GM03348 (cell line): ENCODE measurements at regions not wholly inside any gene's neighbourhood (a gene's known extent, or its start where the extent isn't known, plus 50 kb on each side); places are given as distances from the start of the nearest gene placed in this dataset.
"Not testable (repeated sequence)": the region's sequence is repeated elsewhere in the genome, so short reads cannot be mapped to it uniquely, and the experiment has no call there.

Source experiments
- DNase-seq: peaks from one replicate; pipeline ENCODE4 v3.0.0; 2012; ENCODE audit warnings: low spot score

DNA sequence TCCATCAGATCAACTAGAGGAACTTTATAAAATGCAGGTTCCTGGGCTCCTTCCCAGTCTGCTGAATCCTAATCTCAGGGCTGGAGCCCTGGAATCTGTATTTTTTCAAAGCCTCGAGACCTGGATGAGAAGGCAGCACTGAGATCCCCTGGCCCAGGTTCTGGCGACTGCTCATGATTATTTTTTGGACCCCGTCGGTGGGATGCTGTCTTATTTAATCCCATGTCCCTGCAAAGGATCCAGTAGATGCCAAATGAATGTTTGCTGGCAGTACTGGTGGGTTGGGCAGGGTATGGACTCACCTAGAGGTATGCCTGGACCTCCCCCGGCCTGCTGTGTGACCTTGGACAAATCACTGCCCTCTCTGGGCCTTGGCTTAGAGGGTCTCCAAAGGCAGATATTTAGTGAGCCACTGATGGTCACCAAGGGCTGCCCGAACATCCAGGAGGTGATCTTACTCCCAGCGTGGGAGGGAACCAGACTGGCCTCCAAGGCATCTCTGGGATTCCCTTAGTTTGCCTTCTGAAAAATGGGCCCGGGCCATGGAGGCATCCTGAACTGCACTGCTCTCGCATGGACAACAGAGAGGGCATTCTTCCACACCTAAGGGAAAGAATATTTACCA, 91.6 kb upstream of the RUNX3 start:
- DNase-seq: no peak

DNA sequence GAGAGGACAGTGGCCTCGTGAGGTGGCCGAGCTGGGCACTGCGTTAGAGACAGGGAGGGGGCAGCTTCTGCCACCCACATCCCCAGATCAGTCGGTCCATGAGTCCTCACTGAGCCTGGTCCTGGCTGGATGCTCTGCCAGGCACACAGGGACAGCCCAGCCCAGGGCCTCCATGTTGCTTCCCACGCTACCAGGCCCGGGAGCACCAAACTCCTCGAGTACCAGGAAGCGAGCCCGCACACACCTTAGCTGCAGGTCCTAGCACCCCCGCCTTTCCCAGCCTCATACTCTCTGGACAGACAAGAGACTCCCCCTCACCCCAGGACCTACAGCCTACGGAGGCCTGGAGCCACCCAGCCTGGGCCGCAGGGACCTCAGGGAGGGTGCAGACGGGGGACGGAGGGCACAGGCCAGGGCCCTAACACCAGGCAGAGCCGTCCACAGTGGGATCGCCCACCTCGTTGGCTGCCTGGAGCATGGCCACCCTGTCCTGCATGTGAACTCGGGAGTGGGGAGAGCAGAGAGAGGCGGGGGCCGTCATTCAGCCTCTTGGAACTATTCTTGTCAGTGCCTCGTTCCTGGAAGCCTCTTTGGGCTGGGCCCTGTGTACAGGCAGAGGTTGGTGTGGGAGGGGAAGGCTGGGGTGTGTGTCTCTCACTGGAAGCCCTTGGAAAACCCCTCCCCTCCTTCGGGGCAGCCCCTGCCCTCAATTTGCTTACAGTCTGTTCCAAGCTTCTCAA, 90.9 kb upstream of the RUNX3 start:
- no peak for DNase-seq

DNA sequence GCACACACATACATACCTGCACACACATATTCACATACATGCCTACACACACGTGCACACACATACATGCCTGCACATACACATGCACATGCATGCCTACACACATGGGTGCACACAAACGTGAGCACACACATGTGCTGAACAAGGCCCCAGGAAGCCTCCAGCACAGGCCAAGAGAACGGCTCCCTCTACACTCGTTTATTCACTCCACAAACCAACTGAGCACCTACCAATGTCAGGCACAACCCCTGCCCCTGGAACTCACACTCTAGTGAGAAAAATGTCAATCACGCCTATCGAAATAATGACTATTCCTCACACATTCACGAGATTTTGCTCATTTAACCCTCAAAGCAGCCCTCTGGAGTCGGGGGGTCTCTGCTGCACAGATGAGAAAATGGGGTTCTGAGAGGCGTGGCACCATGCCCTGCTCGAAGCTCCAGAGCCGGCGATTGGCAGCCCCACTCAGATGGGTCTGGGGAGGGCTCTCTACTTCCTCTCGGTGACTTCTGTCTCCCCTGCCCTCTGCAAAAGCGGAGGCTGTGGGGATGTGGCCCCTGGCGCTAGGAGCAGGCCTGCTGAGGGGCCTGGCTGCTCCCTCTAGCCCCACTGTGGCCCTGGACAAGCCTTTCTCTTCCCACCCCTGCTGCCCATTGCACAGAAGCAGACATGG, 90.2 kb upstream of the RUNX3 start:
- DNase-seq: no peak

DNA sequence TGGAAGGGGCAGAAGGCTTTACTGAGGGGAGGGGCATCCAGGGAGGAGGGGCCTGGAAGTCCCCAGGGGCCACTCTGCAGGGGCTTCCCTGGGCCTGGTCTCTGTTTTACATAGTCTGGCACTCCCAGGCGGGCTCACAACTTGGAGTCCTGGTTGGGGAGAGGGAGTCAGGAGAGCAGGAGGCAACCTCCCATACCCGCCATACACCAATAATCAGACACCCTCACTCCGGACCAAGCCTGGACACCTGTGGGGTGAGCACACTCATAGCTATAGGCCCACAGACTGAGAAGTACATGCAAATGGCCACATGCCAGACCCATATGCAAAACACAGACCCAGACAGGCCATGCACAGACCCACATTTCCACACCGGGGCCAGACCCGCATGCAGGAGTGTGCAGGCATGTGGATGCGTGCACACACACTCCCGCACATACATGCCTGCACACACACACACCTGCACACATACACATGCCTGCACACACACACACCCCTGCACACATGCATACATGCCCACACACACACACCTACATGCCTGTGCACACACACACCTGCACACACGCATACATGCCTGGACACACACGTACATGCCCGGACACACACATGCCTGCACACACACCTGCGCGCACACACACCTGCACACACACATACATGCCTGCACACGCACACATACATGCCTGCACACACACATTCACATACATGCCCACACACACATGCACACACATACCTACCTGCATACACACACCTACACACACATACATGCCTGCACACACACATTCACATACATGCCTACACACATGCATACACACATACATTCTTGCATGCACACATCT, 89.5 kb upstream of the RUNX3 start:
- DNase-seq: no peak

DNA sequence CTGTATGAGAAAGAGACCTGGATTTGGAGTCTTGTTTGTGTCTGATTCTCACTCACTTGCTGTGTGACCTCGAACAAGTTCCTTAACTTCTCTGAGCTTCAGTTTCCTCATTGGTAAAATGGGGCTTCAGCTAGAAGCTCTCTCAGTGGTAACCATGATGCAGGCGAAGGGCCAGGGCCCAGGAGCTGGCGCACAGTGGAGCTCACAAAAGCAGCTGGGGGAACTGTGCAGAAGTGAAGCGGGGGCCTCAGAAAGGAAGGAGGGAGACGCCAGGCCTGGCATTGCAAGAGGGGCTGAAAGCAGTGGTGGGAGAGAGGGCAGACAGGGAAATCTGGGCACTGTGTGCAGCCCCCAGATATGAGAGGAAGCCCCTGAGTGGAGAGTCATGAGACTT, 88.9 kb upstream of the RUNX3 start:
- DNase-seq: no peak

DNA sequence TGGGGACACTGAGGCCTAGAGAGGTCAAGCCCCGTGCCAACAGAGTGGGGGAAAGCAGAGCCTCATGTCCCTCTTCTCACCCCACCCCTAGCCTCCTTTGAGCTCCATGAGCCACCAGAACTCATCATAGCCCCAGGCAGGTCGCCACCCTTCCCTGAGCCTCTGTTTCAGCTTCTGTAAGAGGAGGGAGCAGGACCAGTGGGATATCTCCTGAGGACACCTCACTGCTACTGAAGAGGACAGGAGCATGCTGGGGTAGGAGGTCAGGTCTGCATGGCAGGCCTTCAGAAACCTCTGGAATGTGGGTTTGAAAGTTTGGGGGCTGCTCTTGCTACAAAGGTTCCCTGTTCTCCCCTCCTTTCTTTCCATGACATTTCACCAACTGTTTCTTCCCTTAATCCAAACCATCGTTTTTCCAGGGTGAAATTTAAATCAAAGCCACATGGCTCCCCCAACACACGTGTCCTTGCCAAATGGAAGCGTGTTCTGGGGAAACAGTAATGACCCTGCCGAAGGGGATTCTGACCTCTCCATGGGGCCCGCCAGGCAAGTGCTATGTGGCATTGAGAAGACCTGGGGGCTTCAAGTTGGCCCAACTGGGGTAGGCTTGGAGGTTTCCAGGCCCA, 88.1 kb upstream of the RUNX3 start:
- no peak for DNase-seq

DNA sequence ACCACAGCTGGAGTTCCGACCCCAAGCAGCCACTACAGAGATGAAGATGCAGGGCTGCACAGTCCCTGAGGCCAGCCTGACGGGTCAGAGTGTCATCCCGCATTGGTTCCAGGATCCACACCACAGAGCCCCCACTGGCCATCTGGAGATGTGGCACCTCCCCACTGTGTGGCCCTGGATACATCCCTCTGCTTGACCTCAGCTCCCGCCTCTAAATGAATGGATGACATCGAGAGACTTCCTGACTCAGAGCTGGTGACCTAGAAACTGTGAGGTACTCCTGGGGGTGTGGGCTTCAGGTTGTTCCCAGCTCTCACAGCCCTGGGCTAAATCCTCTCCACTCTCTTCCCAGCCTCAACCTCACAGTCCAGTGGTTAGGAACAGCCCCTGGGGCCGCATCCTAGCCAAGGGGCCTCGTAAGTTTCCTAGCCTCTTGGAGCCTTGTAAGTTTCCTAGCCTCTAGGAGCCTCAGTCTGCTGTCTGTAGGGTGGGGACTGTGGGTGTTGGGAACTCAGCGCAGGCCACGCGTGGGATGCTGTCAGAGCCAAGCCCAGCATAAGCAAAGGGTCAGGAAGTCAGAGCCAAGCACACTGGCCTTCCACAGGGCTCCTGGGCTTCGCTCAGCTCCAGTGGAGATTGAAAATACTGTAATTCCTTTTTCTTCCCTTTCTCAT, 87.5 kb upstream of the RUNX3 start:
- no peak for DNase-seq

DNA sequence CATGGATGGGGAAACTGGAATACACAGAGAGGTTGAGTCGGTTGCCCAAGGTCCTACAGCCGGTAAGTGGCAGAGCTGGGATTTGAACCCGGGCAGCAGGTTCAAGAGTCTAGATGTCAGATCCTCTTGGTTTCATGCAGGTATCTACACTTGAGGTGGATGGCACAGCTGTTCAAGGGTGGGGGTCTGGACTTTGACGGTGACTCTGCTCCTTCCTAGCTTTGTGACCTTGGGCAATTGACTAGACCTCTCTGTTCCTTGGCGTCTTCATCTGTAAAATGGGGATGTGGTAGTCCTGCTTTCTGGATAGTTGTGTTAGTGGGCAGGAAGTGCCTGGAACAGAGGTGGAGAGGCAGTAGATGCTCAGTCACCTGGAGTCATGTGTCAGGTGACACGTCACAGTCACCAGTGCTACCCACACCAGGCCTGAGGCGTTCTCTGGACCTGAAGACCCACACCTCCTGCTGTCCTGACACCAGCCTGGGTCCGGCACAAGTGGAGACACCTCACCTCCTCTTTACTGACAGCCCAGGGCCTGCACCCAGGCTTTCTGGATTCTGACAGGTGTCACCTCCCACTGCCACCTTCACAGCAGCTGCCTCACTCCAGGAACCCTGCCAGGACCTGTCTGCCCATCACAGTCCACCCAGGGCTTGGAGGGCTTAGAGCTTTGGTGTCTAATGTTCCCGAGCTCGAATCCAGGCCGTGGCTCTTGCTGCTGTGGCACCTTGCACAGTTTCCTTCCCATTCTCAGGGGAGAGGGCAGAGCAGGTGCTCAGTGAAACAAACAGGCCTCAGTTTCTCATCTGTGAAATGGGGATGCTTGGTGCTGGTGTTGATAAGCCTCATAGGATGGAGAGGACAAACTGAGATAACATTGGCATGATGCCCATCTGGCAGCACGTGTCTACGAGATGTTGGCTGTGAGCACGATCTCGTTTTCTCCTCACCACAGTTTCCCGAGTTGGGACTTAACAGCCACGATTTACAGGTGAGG, 83.2 kb upstream of the RUNX3 start:
- no peak for DNase-seq

DNA sequence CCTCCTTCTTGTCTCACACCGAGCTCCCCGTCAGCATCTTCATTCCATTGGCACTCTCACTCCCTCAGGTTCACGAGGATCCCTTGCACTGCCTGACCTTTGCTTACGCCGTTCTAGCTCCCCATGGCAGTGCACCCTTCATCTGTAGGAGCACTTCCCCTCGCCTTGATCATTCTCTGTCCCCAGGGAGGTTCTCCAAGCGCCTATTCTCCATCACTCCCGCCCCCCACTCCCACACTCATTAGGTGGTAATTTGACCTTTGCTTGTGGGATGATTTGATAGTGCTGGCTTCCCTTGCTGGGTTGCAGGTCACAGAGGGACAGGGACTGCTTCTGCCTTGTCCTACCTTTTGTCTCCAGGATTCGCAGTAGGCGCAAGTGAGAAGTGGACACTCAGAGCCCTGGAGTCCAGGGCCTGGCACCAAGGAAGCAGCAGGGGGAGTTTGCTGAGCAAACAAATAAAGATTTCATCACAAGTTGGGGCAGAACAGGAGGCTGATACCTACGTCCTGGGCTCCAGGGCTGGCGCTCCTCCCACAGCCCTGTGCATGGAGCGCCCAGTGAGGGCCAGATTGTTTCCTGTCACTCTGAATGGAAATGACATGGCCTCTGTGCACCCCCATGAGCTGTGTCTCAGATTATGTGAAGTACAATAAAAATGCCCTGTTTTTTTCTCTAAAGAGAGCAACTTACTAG, 82.0 kb upstream of the RUNX3 start:
- no peak for DNase-seq

DNA sequence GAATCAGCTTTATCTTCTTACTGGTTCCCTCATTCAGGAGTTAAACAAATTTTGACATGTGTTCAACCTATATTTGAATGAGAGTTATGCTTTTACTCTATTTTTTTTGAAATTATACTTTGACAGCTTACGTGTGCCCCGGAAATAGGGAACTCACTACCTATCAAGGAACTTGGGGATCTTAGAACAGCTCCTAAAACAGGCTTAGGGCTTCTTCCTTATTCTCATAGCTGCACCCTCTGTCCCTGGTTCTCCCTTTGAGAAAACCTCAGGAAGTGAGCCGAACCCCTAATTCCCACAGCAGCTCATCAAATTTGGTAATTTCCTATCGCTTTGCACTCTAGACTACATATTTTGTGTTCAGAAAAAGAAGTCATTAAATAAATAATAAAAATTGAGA, 81.2 kb upstream of the RUNX3 start:
- no peak for DNase-seq

DNA sequence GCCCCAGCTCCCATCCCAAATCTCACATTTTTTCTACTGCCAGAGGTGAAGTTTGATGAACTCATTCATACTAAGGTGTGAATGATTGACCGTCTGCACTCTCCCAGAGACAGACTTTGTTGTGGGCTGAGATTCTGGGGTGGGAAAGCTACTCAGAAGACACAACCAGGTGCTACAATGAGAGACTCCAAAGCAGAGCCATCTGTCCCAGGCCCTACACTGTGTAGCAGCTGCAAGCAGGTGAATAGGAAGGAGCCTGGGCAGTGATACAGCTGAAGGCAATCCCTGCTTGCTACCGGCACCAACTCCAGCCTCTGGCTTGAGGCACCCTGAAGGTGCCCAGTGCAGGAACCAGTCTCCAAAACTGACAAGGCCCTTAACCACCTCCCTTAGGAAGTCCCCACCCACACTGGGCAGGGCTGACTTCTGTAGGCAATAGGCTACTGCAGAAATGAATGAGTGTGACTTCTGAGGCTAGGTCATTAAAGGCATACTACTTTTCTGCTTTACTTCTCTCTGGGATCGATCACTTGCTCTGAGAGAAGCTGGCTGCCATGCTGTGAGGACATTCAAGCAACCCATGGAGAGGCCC, 79.7 kb upstream of the RUNX3 start:
- DNase-seq: no peak

DNA sequence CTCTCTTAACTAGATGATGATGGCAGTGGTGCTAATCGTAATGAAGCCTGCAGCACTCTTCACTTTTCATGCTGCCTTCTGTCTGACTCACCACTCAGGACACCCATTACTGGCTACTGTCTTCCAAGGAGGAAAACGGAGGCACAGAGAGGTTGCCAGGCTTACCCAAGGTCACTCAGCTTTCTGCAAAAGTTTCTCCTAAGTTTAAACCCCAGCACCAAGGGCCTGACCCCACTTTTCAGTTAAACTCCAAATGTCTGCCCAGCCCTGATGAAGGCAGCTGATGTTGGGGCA, 78.1 kb upstream of the RUNX3 start:
- DNase-seq: no peak

DNA sequence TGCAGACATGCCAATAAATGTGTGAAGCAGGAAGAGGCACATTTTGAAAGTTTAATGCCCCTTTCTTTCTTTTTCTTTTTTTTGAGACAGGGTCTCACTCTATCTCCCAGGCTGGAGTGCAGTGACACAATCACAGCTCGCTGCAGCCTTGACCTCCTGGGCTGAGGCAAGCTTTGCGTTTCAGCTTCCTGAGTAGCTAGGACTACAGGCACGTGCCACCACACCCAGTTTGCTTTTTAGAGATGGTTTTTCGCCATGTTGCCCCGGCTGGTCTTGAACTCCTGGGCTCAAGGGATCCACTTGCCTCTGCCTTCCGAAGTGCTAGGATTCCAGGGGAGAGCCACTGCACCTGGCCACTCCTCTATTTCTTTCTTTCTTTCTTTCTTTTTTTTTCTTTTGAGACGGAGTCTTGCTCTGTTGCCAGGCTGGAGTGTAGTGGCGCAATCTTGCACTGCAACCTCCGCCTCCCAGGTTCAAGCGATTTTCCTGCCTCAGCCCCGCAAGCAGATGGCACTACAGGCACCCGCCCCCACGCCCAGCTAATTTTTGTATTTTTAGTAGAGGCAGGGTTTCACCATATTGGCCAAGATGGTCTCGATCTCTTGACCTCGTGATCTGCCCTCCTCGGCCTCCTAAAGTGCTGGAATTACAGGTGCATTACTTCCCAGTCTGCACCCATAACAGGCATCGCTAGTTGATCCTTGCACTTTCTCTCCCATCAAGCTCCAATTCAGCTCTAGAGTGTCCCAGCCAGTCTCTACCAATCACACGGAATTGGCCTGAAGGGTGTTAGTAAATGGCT, 77.5 kb upstream of the RUNX3 start:
- DNase-seq: not testable (repeated sequence)

DNA sequence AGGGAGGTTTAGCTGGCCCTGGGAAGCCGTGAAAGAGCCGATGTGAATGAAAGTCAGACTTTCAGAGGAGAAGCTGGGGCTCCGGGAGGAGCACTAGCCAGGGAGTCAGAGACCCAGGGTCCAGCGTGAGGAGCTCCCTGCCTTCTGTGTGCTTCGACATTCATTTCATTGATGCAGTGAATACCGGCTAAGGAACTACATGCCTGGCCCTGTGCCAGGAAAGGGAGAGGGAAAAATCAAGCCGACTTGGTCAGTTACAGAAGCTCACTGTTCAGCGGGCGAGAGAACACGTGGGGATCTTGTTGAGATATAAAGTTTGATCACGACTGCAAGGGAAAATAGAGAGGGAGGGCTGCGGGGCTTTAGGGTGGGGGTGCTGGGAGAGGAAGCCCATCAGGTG, 76.7 kb upstream of the RUNX3 start:
- no peak for DNase-seq

DNA sequence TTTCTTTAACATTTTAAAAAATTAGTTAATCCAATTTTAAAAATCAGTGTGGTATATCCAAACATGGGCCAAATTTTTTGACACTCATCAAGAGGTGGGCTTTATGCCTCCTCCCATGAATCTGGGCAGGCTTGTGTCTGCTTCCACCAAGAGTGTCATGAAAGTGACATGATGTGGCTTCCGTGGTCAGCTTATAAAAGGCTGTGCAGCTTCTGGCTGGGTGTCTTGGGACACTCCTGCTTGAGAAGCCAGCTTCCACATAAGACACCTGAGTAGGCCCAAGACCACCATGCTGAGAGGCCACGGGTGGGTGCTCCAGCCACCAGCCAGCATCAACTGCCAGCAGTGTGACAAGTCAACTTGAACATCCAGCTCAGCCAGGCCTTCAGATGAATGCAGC, 74.3 kb upstream of the RUNX3 start:
- DNase-seq: no peak

DNA sequence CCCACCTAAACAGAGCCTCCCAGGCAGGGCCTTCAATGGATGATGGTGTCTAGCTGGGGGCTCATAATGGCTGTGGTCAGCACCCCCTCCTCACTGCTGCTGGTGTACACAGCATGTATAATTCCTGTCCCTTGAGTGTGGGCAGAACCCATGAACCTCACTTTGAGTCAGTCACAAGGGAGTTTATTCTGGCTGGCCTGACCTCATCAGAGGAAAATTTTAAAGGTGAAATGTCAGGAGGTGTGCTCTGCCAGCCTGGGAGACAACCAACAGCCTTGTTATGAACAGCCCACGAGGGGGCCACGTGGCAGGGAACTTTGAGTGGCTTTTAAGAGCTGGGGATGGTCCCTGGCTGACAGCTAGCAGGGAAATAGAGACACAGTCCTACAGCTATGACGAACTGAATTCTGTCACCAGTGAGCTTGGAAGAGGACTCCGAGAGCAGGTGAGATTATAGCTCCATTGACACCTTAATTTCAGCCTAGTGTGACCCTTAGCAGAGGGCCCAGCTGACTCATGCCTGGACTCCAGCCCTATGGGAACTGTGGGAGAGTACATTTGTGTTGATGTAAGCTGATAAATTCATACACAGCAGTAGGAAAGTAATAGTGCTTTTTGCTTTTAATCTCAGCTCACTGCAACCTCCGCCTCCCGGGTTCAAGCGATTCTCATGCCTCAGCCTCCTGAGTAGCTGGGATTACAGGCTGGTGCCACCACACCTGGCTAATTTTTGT, 73.5 kb upstream of the RUNX3 start:
- no peak for DNase-seq

DNA sequence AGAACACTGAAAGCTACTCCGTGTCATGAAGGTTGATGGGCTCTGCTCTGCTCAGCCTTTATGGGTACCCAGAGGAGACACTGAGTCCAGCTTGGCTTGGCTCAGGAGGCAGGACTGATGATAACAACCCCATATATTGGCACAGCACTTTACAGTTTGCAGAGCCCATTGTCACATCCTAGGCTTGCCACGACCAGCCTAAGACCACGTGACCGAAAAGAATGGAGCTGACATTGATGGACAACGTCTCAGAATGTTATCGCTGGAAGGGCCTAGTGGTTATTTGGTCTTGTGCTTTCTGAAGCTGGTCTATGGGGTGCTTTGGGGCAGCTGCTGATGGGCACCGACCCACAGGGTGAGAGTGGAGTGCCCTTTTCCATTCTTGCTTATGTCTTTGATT, 72.9 kb upstream of the RUNX3 start:
- DNase-seq: no peak
